HG02885 (cell line): ENCODE measurements at regions not wholly inside any gene's neighbourhood (a gene's known extent, or its start where the extent isn't known, plus 50 kb on each side); places are given as distances from the start of the nearest gene placed in this dataset.
"Not testable (repeated sequence)": the region's sequence is repeated elsewhere in the genome, so short reads cannot be mapped to it uniquely, and the experiment has no call there.

ENCODE experiments used
- ATAC-seq: cut with Tn5 transposase; IDR thresholded peaks from one replicate; pipeline ENCODE4 v1.9.1; 2021; ENCODE audit warnings: mild to moderate bottlenecking; ENCODE audit not compliant: unreplicated experiment, poor library complexity

DNA sequence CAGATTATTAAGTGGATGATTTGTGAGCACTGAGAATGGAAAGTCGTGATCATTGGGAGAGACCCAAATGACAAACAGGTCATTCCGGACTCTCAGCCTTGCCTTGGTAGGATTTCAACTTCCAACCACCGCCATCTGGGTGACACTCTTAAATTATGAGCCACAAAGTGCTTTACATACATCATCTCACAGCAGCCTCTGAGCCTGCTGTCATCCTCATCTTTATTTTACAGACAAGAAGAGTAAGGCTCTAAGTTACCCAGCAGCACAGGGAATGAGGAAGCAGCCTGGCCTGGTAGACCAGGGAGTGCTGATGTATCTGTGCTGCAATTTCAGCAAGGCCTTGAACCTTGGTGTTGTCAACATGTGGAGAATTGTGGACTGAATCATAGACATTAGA is 105.8 kb upstream of the TRIM2 start:
- no peak for ATAC-seq

DNA sequence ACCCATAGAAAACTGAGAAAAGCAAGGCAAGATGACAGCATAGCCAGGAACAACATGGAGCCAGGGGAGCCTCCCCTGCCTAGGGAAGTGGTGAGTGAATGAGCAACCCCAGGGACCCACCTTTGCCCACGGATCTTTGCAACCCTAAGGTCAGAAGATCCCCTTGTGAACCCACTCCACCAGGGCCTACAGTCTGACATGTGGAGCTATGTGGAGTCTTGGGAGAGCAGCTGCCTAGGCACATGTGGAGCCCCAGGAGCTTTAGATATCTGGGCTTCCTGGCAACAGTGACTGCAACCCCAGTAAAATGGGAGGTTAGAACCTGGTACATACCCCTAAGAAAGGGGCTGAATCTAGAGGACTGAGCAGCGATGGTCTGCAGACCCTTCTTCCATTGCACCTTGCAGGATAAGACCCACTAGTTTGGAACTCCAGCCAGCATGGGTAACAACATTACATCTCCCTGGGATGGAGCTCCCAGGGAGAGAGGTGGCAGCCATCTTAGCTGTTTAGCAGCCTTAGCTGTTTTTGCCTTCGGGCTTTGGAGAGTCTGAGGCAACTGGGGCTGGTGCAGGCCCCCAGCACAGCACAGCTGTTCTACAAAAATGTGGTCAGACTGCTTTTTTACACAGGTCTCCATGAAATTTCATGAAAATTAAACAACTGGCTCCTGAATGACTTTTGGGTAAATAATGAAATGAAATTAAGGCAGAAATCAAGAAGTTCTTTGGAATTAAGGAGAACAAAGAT is 104.7 kb upstream of the TRIM2 start:
- ATAC-seq, result no peak

DNA sequence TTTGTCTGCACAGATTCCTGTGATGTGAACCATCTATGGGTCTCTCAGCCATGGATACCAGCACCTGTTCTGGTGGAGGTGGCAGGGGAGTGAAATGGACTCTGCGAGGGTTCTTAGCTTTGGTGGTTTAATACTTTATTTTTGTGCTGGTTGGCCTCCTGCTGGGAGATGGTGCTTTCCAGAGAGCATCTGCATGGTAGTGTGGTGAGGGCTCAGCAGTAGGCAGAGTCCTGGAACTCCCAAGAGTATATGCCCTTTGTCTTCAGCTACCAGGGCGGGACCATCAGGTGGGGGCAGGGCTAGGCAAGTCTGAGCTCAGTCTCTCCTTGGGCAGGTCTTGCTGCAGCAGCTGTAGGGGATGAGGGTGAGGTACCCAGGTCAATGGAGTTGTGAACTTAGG is 97.5 kb upstream of the TRIM2 start:
- not testable (repeated sequence) for ATAC-seq

DNA sequence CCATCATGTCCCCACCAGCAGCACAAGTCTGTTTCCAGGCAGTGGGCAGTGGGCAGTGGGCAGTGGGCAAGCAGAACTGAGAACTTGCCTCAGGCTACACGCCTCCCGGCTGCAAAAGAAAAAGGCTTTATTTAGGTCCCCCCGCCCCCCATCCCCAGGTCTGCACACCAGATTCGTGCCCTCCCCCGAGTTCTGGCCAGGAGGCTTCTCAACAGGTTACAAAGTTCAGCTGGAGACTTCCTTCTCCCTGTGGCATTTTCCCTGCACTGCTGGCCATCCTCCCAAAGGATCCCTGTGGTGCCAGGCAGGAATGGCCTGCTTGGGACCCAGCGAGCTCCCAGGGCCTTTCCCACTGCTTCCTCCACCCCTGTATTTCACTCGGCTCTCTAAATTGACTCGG is 97.0 kb upstream of the TRIM2 start:
- no peak for ATAC-seq

DNA sequence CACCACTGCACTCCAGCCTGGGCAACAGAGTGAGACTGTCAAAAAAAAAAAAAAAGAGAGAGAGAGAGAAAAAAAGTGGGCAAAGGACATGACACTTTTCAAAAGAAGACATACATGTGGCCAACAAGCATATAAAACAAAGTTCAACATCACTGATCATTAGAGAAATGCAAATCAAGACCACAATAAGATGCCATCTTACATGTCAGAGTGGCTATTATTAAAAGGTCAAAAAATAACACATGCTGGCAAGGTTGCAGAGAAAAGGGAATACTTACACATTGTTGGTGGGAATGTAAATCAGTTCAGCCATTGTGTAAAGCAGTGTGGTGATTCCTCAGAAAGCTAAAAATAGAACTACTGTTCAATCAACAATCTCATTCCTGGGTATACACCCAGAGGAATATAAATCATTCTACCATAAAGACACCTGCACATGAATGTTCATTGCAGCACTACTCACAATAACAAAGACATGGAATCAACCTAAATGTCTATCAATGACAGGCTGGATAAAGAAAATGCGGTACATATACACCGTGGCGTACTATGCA is 94.9 kb upstream of the TRIM2 start:
- no peak for ATAC-seq

DNA sequence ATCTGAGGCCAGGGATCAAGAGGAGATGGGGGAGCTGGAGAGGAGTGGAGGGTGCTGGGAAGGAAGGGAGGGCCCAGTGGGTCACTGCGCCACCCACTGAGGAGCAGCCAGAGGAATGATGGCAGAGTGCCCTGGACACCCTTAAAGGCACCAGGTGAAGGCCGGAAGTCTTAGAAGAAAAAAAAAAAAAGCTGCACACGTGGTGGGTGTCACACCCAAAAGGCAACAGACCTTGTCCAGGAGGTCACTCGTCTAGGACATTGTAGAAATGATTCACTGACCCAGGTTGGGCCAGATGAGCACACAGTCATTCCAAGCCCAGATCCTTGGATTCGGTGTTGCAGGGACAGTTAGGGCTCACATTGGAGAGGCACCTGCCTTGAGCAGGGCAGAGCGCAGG is 93.5 kb upstream of the TRIM2 start:
- ATAC-seq, result no peak

DNA sequence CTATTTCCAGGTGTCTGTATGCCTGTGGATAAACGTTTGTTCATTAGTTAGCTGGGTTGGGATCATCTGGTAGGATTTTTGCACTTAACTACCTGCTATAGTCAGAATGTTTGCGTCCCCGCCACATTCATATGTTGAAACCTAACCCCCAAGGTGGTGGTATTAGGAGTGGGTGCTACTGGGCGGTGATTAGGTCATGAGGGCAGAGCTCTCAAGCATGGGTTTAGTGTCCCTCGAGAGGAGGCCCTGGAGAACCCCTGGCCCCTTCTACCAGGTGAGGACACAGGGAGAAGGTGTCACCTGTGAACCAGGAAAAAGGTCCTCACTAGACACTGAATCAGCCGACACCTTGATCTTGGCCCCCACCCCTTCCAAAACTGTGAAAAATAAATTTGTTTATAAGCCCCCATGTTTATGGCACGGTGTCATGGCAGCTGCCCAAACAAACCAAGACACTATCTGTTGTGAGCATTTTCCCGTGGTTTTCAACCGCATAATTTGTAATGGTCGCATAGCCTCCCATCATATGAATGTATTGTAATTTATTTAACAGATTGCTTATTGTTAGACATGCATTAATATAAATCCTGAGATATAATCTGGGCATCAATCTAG is 92.7 kb upstream of the TRIM2 start:
- no peak for ATAC-seq

DNA sequence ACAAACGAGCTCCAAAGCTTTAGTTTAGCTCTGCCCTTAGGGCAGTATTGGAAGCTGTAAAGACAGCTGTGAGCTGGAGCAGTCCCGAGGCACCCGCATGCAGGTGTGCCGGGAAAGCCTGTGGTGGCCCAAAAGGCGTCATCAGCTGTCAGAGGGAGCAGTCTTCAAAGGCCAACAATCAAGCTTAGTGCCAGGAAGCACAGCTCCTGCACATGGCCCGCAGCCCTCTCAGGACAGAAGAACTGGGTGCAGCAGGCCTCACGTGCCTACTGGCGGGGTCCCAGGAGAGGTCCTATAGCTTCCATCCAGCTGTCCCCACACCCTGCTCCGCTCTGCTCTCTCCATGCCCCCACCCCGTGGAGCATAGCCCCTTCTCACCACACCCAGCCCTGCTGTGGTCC is 92.2 kb upstream of the TRIM2 start:
- ATAC-seq, result no peak

DNA sequence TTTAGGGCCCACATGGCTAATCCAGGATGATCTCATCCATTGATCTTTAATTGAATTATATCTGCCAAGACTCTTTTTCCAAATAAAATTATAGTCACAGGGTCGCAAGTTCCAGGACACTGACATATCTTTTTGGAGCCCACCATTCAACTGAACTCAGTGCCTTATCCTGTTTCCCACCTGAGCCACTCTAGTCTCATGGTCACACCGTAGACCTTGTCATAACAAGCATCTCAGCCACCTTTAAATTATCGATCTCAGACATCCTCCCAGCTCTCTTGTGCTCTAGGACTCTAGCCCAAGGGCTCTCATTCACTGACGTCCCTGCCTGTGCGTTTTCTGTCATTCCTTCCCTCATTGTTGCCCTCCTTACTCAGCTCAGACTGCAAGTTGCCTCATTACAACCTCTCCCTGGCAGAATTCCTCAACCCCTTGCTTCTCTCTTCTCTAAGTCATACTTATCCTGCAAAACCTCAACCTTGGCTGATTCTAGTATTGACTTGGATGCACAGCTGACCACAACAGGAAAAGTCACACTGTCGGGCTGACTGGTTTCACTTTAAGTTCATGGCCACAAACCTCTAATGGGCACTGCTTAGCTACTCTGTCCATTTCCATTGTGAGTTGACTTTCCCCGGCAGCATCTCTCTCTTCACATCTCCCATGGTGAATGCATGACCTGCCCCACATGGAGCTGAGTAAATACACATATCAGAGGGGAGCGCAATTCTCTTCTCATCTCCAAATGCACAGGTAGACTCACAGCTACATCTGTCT is 91.0 kb upstream of the TRIM2 start:
- ATAC-seq, result no peak

DNA sequence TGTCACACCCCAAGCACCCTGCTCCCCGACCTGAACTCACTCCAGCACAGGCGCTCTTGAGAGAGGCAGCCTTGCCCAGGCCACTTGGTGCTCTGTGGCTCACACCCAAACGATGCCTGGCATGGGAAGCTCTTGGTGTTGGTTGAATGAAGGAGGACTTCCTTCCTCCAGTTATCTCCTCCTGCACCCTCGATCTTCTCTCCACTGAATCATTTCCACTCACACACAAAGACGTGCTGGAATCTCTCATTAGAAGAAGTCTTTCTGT is 90.5 kb upstream of the TRIM2 start:
- ATAC-seq, result no peak

DNA sequence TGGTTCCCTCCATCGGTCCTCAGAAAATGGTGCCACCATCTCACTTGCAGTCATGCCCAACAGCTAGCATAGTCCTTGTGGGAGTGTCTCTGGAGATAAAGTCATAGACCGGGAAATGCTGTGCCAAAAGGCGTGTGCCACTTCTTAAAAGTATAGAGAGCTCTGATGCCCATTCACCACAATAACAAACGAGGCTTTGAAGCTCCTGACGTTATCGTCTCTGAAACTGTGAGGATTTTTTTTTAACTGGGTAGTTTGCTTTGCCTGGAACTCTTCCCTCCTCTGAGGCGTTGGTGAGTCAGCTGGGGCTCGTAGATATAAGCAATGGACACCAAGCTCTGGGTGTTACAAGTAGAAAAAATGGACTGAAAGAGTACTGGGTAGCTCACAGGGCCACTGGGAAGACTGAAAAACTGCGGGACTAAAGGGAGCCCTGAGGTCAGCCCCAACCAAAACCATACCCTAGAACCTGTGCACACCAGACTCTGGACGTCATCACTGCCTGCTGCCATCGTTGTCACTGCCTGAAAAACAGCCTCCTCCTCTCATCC is 89.4 kb upstream of the TRIM2 start:
- ATAC-seq, result no peak

DNA sequence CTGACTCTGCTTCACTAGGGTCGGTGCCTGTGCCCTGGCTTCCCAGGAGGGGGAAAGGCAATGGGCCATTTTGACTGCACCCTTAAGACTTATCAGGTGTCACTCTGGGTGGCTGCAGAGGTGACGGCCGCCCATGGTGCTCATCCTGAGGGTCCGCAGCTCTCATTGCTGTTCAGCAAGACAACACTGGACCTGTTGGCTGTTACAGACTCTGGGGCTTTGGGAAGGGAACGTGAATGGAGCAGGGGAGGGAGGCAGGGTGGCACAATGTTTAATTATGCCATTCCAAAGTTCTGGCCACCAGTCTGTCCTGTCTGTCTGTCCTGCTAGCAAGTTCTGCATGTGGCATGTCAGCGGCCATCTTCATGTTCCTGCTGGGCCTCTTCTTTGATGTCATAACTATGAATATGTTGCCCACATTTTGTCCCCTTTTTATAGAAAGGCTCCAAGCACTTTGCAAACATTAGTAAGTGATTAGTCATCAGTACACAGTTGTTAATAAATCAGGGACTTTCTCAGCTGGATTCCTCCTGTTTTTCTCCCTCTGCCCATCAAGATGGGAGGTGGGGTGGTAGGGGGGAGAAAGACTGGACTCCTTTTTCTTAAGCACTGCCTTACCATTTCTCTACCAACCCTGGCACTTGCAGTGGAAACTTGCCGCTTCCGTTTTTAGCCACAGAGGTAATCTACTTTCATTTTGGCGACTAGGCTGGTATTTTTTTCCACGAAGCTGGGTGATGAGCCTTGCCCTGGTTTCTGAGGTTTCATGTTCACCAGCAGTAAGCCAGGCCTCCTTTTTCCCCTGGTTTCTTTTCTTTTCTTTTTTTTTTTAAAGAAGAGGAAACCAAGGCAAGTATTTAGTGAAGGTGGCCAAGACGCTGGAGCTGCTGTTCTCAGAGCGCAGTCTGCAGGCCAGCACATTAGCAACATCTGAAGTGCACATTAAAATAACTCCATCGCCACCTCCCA is 88.6 kb upstream of the TRIM2 start:
- ATAC-seq, result peak; percentile 72

DNA sequence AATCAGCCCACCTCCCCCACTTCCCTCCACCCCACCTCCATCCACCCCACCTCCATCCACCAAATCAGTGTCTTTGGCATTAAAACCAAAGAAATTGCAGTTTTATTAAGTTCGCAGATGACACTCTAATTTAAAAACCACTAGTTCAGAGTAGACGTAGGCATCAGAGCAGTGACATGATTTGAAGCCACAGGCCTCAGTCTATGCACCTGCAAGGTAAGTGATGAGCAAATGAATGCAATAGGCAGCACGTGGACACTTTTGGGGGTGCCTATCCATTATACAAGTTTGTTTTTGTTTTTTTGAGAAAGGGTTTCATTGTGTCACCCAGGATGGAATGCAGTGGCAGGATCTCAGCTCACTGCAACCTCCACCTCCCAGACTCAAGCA is 88.0 kb upstream of the TRIM2 start:
- no peak for ATAC-seq

DNA sequence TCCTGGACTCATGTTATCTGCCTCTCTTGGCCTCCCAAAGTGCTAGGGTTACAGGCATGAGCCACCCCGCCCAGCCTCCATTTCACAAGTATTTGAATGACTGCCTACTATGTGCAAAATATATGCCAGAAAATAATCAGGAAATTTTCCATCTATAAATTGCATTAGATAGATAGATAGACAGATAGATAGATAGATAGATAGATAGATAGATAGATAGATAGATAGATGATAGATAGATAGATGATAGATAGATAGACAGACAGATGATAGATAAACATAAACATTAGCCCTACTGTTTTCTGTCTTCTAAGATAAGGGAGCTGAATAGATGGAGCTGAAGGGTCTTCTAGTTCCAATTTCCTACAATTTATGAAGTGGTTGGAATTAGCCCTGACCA is 87.4 kb upstream of the TRIM2 start:
- ATAC-seq, result no peak

DNA sequence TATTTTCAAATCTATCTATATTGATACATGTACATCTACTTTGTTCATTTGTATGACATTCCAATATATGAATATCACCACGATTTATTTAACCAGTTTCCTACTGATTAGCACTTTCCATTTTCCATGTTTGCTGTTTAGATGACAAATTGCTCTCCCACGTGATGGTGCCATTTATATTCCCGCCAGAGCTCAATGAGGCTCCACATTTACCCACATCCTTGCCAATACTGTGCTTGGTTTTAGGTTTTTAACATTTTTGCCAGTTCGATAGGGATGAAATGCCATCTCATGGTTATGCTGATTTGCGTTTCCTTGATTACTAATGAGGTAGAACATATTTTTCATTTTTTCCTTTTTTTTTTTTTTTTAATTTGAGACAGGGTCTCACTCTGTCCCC is 86.7 kb upstream of the TRIM2 start:
- ATAC-seq, result no peak

DNA sequence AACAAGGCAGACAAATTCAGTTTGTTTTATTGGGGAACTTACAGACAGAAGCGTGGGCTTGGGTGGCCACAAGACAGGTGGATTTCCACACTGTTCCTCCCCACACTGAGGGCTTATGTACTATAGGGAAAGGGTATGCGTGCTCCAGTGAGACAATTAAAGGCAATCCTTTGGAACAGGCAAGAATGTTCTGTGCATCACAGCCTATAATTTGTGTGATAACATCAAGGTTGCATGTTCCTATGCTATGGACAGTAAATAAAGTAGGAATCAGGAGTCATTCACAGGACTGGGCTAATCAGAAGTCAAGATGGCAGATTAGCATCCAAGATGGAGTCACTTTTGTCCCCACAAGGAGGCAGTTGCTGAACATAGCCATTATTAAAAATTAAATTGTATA is 84.6 kb upstream of the TRIM2 start:
- no peak for ATAC-seq

DNA sequence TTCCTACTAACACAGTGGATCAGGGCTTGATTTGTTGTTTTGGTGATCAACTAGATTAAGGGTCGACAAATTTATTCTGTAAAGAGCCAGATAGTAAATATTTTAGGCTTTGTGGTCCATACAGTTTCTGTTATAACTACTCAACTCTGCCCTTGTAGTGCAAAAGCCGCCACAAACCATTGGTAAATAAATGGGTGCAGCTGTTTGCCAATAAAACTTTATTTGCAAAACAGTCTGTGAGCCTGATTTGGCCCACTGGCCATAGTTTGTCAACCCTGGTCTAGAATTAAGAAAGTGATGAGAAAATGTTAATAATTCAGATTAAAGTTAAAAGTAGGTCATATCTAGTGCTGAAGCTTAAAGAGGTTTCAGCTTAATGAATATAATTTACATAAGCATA is 84.0 kb upstream of the TRIM2 start:
- ATAC-seq, result no peak

DNA sequence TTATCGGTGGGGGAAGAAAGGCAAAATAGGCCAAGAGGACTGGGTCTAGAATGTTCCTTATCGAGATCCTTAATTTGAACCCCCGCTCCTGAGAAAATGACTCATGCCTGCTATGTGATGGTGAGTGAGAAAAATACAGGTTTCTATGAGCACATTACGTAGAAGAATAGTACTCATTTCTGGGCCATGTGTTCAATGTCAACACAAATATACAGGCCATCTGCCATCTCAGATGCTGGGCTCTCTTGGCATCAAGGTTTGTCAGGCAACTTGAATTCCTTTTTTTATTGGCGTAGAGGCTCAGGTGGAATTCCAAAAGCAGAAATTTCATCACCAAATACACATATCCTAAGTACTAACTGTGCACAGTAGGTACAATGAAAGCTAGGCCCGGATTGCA is 81.4 kb upstream of the TRIM2 start:
- no peak for ATAC-seq

DNA sequence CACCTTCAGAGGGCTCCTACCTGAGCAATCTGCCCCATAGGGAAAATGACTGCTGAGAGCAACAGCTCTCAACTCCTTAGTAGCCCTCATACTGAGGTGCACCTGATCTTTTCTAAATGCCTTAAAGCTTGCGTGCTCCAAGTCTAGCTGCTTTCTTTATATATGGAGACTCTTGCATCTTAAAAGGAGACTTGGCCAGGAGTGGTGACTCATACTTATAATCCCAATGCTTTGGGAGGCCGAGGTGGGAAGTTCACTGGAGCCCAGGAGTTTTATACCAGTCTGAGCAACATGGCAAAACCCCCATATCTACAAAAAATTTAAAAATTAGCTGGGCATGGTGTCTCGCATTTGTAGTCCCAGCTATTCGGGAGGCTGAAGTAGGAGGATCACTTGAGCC is 78.1 kb upstream of the TRIM2 start:
- ATAC-seq, result no peak
